K562 (cell line): ENCODE measurements at regions not wholly inside any gene's neighbourhood (a gene's known extent, or its start where the extent isn't known, plus 50 kb on each side); places are given as distances from the start of the nearest gene placed in this dataset.

Source experiments
- ARID3A ChIP-seq: IDR thresholded peaks from 2 replicates; pipeline ENCODE4 v1.6.1; 2012; ENCODE audit warnings: low read depth, low read length, improper control_type of control experiment, borderline replicate concordance
- CBFA2T2 ChIP-seq: fragments of 450-650 bp; conservative IDR thresholded peaks from 2 replicates; pipeline ENCODE4 v1.6.1; 2017; ENCODE audit warnings: mild to moderate bottlenecking
- CBX5 ChIP-seq: IDR thresholded peaks from 2 replicates; pipeline ENCODE4 v1.6.1; 2014; ENCODE audit warnings: low read depth, borderline replicate concordance
- ELK1 ChIP-seq: sonication (generic); formaldehyde crosslinking; IDR thresholded peaks from 2 replicates; pipeline ENCODE4 v1.8.1; 2022; ENCODE audit warnings: missing genetic modification reagents
- HBP1 ChIP-seq: fragments of 450-650 bp; formaldehyde crosslinking; IDR thresholded peaks from 2 replicates; pipeline ENCODE4 v1.4.0; 2022; ENCODE audit warnings: missing genetic modification characterization
- HNRNPUL1 ChIP-seq: fragments of 200-400 bp; formaldehyde crosslinking; IDR thresholded peaks from 2 replicates; pipeline ENCODE4 v1.6.1; 2017; ENCODE audit warnings: low read length
- MEIS2 ChIP-seq: fragments of 450-650 bp; IDR thresholded peaks from 2 replicates; pipeline ENCODE4 v1.6.1; 2014; ENCODE audit warnings: mild to moderate bottlenecking; ENCODE audit not compliant: partially characterized antibody
- MTA1 ChIP-seq: fragments of 450-650 bp; IDR thresholded peaks from 2 replicates; pipeline ENCODE4 v1.6.1; 2017; ENCODE audit warnings: borderline replicate concordance
- MYBL2 ChIP-seq, 2 experiments: fragments of 450-650 bp in 1 of 2; sonication (generic) in 1 of 2; formaldehyde crosslinking in 1 of 2; IDR thresholded peaks; 2 replicates each; pipeline versions ENCODE4 v1.6.1 to v1.8.1; 2017 to 2022; ENCODE audit warnings: borderline replicate concordance in 1 of 2, inconsistent platforms in 1 of 2, low read depth in 1 of 2, mild to moderate bottlenecking in 1 of 2, missing genetic modification reagents in 1 of 2, moderate library complexity in 1 of 2
- PHB2 ChIP-seq: fragments of 450-650 bp; IDR thresholded peaks from 2 replicates; pipeline ENCODE4 v1.6.1; 2017; ENCODE audit warnings: low read depth
- PKNOX1 ChIP-seq: fragments of 450-650 bp; IDR thresholded peaks from 2 replicates; pipeline ENCODE4 v1.6.1; 2016
- PPARD ChIP-seq: fragments of 250-450 bp; sonication (Bioruptor Pico); IDR thresholded peaks from 2 replicates; pipeline ENCODE4 v1.8.0; 2022; ENCODE audit warnings: inconsistent platforms, mild to moderate bottlenecking, moderate library complexity
- RBBP5 ChIP-seq: fragments of 200-600 bp; sonication (generic); IDR thresholded peaks from 2 replicates; pipeline ENCODE4 v1.6.1; 2012; ENCODE audit warnings: borderline replicate concordance, mild to moderate bottlenecking, low read length, control low read depth, inconsistent platforms; ENCODE audit not compliant: insufficient read depth, poor library complexity, severe bottlenecking
- RUNX1 ChIP-seq: sonication (generic); IDR thresholded peaks from 2 replicates; pipeline ENCODE4 v1.6.1; 2016; ENCODE audit warnings: antibody characterized with exemption, low read depth
- SMAD4 ChIP-seq: fragments of 250-450 bp; sonication (Bioruptor Pico); conservative IDR thresholded peaks from 2 replicates; pipeline ENCODE4 v1.8.0; 2021; ENCODE audit warnings: inconsistent platforms, mild to moderate bottlenecking, moderate library complexity
- SNIP1 ChIP-seq: fragments of 450-650 bp; IDR thresholded peaks from 2 replicates; pipeline ENCODE4 v1.7.1; 2017; ENCODE audit warnings: low read depth, mild to moderate bottlenecking
- SPI1 ChIP-seq: IDR thresholded peaks from 2 replicates; pipeline ENCODE4 v1.6.1; 2011; ENCODE audit warnings: low read depth, low read length, control low read depth, borderline replicate concordance
- TCF3 ChIP-seq: sonication (generic); formaldehyde crosslinking; IDR thresholded peaks from 2 replicates; pipeline ENCODE4 v1.4.0; 2020; ENCODE audit warnings: mild to moderate bottlenecking, missing genetic modification reagents
- YBX1 ChIP-seq: fragments of 450-650 bp; IDR thresholded peaks from 2 replicates; pipeline ENCODE4 v1.7.1; 2016; ENCODE audit warnings: mild to moderate bottlenecking
- ZNF511 ChIP-seq: sonication (generic); formaldehyde crosslinking; IDR thresholded peaks from 2 replicates; pipeline ENCODE4 v1.8.0; 2022; ENCODE audit warnings: mild to moderate bottlenecking, missing genetic modification reagents
- ZNF668 ChIP-seq: fragments of 250-450 bp; sonication (Bioruptor Pico); IDR thresholded peaks from 2 replicates; pipeline ENCODE4 v1.8.0; 2022; ENCODE audit warnings: mild to moderate bottlenecking, inconsistent platforms

GRCh38 chr6:15089569-15090144, 156.2 kb upstream of the JARID2 start (continued):
- no peak for TF ChIP-seq HNRNPUL1
- peak; percentile 52 for TF ChIP-seq CBFA2T2
- TF ChIP-seq SNIP1: 0 out of 2 replicates have a peak, but pooled peaks have one; percentile 5
- peak; percentile 56 for TF ChIP-seq TCF3 (CRISPR knock-in tag)
- no peak for TF ChIP-seq YBX1
- 0 out of 2 replicates have a peak, but pooled peaks have one; percentile 6 for TF ChIP-seq ZNF668 (CRISPR knock-in tag)
- TF ChIP-seq MYBL2 (IDR thresholded peaks at IDR 0.05; ENCODE audit: low read depth): no peak
- TF ChIP-seq MYBL2 (CRISPR knock-in tag; IDR thresholded peaks at IDR 0.05; ENCODE audit: borderline replicate concordance): no peak
- TF ChIP-seq CBX5: 0 out of 2 replicates have a peak, but pooled peaks have one; percentile 30
- TF ChIP-seq RBBP5: peak; percentile 20
- peak; percentile 70 for TF ChIP-seq PKNOX1
- peak; percentile 45; the same call in 1 of the 2 replicates for TF ChIP-seq ARID3A
- TF ChIP-seq PPARD: no peak
- TF ChIP-seq MEIS2: peak; percentile 91
- TF ChIP-seq PHB2: 0 out of 2 replicates have a peak, but pooled peaks have one; percentile 58
- TF ChIP-seq HBP1 (CRISPR knock-in tag): peak; percentile 28; the same call in 1 of the 2 replicates
- TF ChIP-seq ZNF511: peak; percentile 73; the same call in 1 of the 2 replicates
- TF ChIP-seq ELK1 (CRISPR knock-in tag): no peak
- 0 out of 2 replicates have a peak, but pooled peaks have one; percentile 10 for TF ChIP-seq SPI1
- TF ChIP-seq SMAD4: peak; percentile 40; the same call in 1 of the 2 replicates
- 0 out of 2 replicates have a peak, but pooled peaks have one; percentile 42 for TF ChIP-seq RUNX1
- peak; percentile 35; the same call in 1 of the 2 replicates for TF ChIP-seq MTA1
